Right lobe of liver (tissue), 4 donors: ENCODE measurements at regions not wholly inside any gene's neighbourhood (a gene's known extent, or its start where the extent isn't known, plus 50 kb on each side); places are given as distances from the start of the nearest gene placed in this dataset.

ENCODE experiments used
- POLR2A ChIP-seq: fragments of 450-650 bp; IDR thresholded peaks from one replicate; pipeline ENCODE4 v1.6.1; 2017; ENCODE audit warnings: antibody characterized with exemption, mild to moderate bottlenecking
- TF ChIP-seq, protein P1 (sequence below), 4 donors: fragments of 200-600 bp in 3 of 4; fragments of 450-650 bp in 1 of 4; IDR thresholded peaks; one replicate each; pipeline versions ENCODE4 v1.5.1 to v1.8.0; 2016 to 2022; ENCODE audit warnings: antibody characterized with exemption in 4 of 4, mild to moderate bottlenecking in 2 of 4
- donor health status: DM: no; HTN: no; CAD: no.
- donor health status: DM: no; HTN: no; CAD: no.
- donor health status: DM: no; HTN: yes; CAD: no.

DNA sequence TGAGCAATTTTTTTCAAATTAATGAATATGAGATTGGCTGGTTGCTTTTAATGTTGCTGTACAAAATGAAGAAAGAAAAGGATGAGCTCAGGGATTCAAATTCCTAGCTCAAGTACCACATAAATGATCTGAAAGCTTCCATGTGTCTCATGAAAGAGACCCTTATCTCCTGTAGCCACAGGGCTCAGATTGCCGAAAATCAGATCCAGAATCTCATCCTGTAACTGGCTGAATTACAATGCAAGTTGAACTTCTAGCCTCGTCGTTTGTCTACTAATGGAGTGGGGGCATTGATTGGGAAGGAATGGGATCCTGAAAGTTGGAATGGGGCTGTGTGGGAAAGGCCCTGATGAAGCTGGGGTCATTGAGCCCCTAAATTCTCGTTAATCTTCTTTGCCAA is 143.4 kb upstream of the ATP6AP2 start:
- TF ChIP-seq, protein P1, sequence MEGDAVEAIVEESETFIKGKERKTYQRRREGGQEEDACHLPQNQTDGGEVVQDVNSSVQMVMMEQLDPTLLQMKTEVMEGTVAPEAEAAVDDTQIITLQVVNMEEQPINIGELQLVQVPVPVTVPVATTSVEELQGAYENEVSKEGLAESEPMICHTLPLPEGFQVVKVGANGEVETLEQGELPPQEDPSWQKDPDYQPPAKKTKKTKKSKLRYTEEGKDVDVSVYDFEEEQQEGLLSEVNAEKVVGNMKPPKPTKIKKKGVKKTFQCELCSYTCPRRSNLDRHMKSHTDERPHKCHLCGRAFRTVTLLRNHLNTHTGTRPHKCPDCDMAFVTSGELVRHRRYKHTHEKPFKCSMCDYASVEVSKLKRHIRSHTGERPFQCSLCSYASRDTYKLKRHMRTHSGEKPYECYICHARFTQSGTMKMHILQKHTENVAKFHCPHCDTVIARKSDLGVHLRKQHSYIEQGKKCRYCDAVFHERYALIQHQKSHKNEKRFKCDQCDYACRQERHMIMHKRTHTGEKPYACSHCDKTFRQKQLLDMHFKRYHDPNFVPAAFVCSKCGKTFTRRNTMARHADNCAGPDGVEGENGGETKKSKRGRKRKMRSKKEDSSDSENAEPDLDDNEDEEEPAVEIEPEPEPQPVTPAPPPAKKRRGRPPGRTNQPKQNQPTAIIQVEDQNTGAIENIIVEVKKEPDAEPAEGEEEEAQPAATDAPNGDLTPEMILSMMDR (IDR thresholded peaks at IDR 0.05): no peak
- no peak for TF ChIP-seq POLR2A
